NCI-H2029 treated with DMSO at 0.1 percent for 48 hours (cell line): ENCODE measurements at regions not wholly inside any gene's neighbourhood (a gene's known extent, or its start where the extent isn't known, plus 50 kb on each side); places are given as distances from the start of the nearest gene placed in this dataset.

Experiments
- DNase-seq: peaks from one replicate; lab custom pipeline; 2025; lab: John Stamatoyannopoulos, UW

- DNase-seq: peak; percentile 41
Observed at GRCh38 chr3:42012935-42013690, 51.2 kb upstream of the ULK4 start.

GRCh38 chr3:42012383-42012934 is 50.6 kb upstream of the ULK4 start:
- no peak for DNase-seq
